Hematopoietic multipotent progenitor cell treated with erythropoietin and hydrocortisone succinate and interleukin-3 and kit ligand, for 8 days (in vitro differentiated cells): ENCODE measurements at regions not wholly inside any gene's neighbourhood (a gene's known extent, or its start where the extent isn't known, plus 50 kb on each side); places are given as distances from the start of the nearest gene placed in this dataset.

Experiments
- DNase-seq: peaks from one replicate; pipeline ENCODE4 v3.0.0-alpha.2; 2015

GRCh38 chr4:11546391-11547175, 117.9 kb upstream of the HS3ST1 start:
- no peak for DNase-seq

- no peak for DNase-seq
These were observed 117.0 kb upstream of the HS3ST1 start for GRCh38 chr4:11545651-11546050.

GRCh38 chr4:11544211-11544610, 115.5 kb upstream of the HS3ST1 start:
- no peak for DNase-seq

- no peak for DNase-seq
These were observed 115.0 kb upstream of the HS3ST1 start for GRCh38 chr4:11543706-11544105.

GRCh38 chr4:11542952-11543351, 114.3 kb upstream of the HS3ST1 start:
- no peak for DNase-seq

GRCh38 chr4:11537846-11538245, 109.2 kb upstream of the HS3ST1 start:
- DNase-seq, result no peak

GRCh38 chr4:11535333-11535732, 106.6 kb upstream of the HS3ST1 start:
- DNase-seq, result no peak

- no peak for DNase-seq
These were observed 106.1 kb upstream of the HS3ST1 start for GRCh38 chr4:11534623-11535302.

GRCh38 chr4:11532138-11532537, 103.4 kb upstream of the HS3ST1 start:
- DNase-seq, result no peak

- no peak for DNase-seq
These were observed 101.0 kb upstream of the HS3ST1 start for GRCh38 chr4:11529625-11530201.

- DNase-seq, result no peak
These were observed 96.4 kb upstream of the HS3ST1 start for GRCh38 chr4:11525085-11525484.

- no peak for DNase-seq
These were observed 90.1 kb upstream of the HS3ST1 start for GRCh38 chr4:11518754-11519153.

GRCh38 chr4:11514779-11515419, 86.2 kb upstream of the HS3ST1 start:
- no peak for DNase-seq

GRCh38 chr4:11514003-11514402, 85.3 kb upstream of the HS3ST1 start:
- no peak for DNase-seq

- no peak for DNase-seq
These were observed 84.2 kb upstream of the HS3ST1 start for GRCh38 chr4:11512871-11513270.

GRCh38 chr4:11511321-11511720, 82.6 kb upstream of the HS3ST1 start:
- DNase-seq, result no peak

GRCh38 chr4:11507920-11508319, 79.2 kb upstream of the HS3ST1 start:
- no peak for DNase-seq

- DNase-seq, result no peak
These were observed 77.5 kb upstream of the HS3ST1 start for GRCh38 chr4:11506194-11506593.

- DNase-seq, result no peak
These were observed 76.7 kb upstream of the HS3ST1 start for GRCh38 chr4:11505221-11505971.

- no peak for DNase-seq
These were observed 74.5 kb upstream of the HS3ST1 start for GRCh38 chr4:11503166-11503565.

GRCh38 chr4:11497972-11498371, 69.3 kb upstream of the HS3ST1 start:
- no peak for DNase-seq

GRCh38 chr4:11497212-11497806, 68.6 kb upstream of the HS3ST1 start:
- no peak for DNase-seq
